HAP-1 (cell line): ENCODE measurements at regions not wholly inside any gene's neighbourhood (a gene's known extent, or its start where the extent isn't known, plus 50 kb on each side); places are given as distances from the start of the nearest gene placed in this dataset.

Experiments
- DNase-seq, 2 experiments: peaks; one replicate each; pipeline ENCODE4 v3.0.0-alpha.2; 2016 to 2020; ENCODE audit warnings: low spot score in 2 of 2
- H3K27me3 ChIP-seq: fragments of 250-450 bp; sonication (Bioruptor Pico); 2 replicates; pipeline ENCODE4 v1.5.1; 2020; ENCODE audit warnings: low read depth, mild to moderate bottlenecking, moderate library complexity
- H3K36me3 ChIP-seq: fragments of 250-450 bp; sonication (Bioruptor Pico); replicated peaks from 2 replicates; pipeline ENCODE4 v1.5.1; 2020; ENCODE audit warnings: mild to moderate bottlenecking
- H3K4me1 ChIP-seq: fragments of 250-450 bp; sonication (Bioruptor Pico); 2 replicates; pipeline ENCODE4 v1.5.1; 2020; ENCODE audit warnings: mild to moderate bottlenecking
- H3K4me3 ChIP-seq: fragments of 250-450 bp; sonication (Bioruptor Pico); 2 replicates; pipeline ENCODE4 v1.5.1; 2020; ENCODE audit warnings: mild to moderate bottlenecking, moderate library complexity
- H3K9me3 ChIP-seq: fragments of 250-450 bp; sonication (Bioruptor Pico); 2 replicates; pipeline ENCODE4 v1.5.1; 2020; ENCODE audit warnings: mild to moderate bottlenecking, moderate library complexity
- in situ Hi-C: fragments of 300-500 bp; cut with MboI; formaldehyde crosslinking; loops from 3 replicates; pipeline ENCODE4 v1.14.3; 2020; ENCODE audit warnings: low sequenced_read_pairs, inconsistent platforms, mixed read lengths

GRCh38 chr2:205889114-205889513 lies 196.9 kb downstream of the INO80D start:
- Histone ChIP-seq H3K4me1 (peaks cover 3% of the 10 kb centered on the region), H3K36me3 (no peaks in the 10 kb centered on the region), H3K27me3 (no peaks in the 10 kb centered on the region), H3K9me3 (no peaks in the 10 kb centered on the region), H3K4me3 (no peak overlapping the region)
- DNase-seq, result no peak
- in situ Hi-C loops, result loop anchor here (10.0 kb wide), 1 partner anchor 114 kb away; no protein-coding TSS in a partner anchor

GRCh38 chr2:205887637-205888036 lies 198.3 kb downstream of the INO80D start:
- Histone ChIP-seq H3K36me3 (no peaks in the 10 kb centered on the region), H3K27me3 (0 out of 2 replicates have a peak, but pooled peaks cover 1% of the 10 kb centered on the region), H3K4me1 (peaks cover 9% of the 10 kb centered on the region), H3K4me3 (no peak overlapping the region), H3K9me3 (no peaks in the 10 kb centered on the region)
- DNase-seq, result no peak
- in situ Hi-C loops, result loop anchor here (10.0 kb wide), 1 partner anchor 113 kb away; no protein-coding TSS in a partner anchor

- Histone ChIP-seq H3K4me1 (peaks cover 9% of the 10 kb centered on the region), H3K27me3 (0 out of 2 replicates have a peak, but pooled peaks cover 2% of the 10 kb centered on the region), H3K4me3 (no peak overlapping the region), H3K9me3 (no peaks in the 10 kb centered on the region), H3K36me3 (no peaks in the 10 kb centered on the region)
- peak; percentile 83 to 94 for DNase-seq
- in situ Hi-C loops, result loop anchor here (10.0 kb wide), 1 partner anchor 111 kb away; no protein-coding TSS in a partner anchor
Measured at GRCh38 chr2:205885492-205886099, 200.4 kb downstream of the INO80D start.

GRCh38 chr2:205883965-205884364 lies 201.7 kb downstream of the NRP2 start:
- Histone ChIP-seq H3K9me3 (no peaks in the 10 kb centered on the region), H3K27me3 (0 out of 2 replicates have a peak, but pooled peaks cover 2% of the 10 kb centered on the region), H3K4me1 (peaks cover 9% of the 10 kb centered on the region), H3K4me3 (no peak overlapping the region), H3K36me3 (no peaks in the 10 kb centered on the region)
- no peak for DNase-seq
- in situ Hi-C loops, result loop anchor here (10.0 kb wide), 1 partner anchor 109 kb away; no protein-coding TSS in a partner anchor

- in situ Hi-C loops, result loop anchor here (10.0 kb wide), 1 partner anchor 108 kb away; no protein-coding TSS in a partner anchor
- H3K36me3 ChIP-seq, result no peaks in the 10 kb centered on the region
- H3K27me3 ChIP-seq, result 0 out of 2 replicates have a peak, but pooled peaks cover 2% of the 10 kb centered on the region
- DNase-seq, result peak; percentile 63 to 68
- H3K9me3 ChIP-seq, result no peaks in the 10 kb centered on the region
- H3K4me1 ChIP-seq, result peaks cover 9% of the 10 kb centered on the region
- no peak overlapping the region for H3K4me3 ChIP-seq
Measured at GRCh38 chr2:205882806-205883425, 200.6 kb downstream of the NRP2 start.

- peaks cover 6% of the 10 kb centered on the region for H3K4me1 ChIP-seq
- peaks cover 5% of the 10 kb centered on the region; the same call in 1 of the 2 replicates for H3K27me3 ChIP-seq
Measured at GRCh38 chr2:205880048-205880447, 197.7 kb downstream of the NRP2 start.

GRCh38 chr2:205878999-205879762 lies 196.9 kb downstream of the NRP2 start:
- Histone ChIP-seq H3K4me1 (peaks cover 6% of the 10 kb centered on the region), H3K36me3 (no peaks in the 10 kb centered on the region), H3K9me3 (no peaks in the 10 kb centered on the region), H3K4me3 (no peak overlapping the region), H3K27me3 (peaks cover 5% of the 10 kb centered on the region; the same call in 1 of the 2 replicates)
- no peak for DNase-seq
- in situ Hi-C loops, result no loop called here

More at GRCh38 chr2:205880048-205880447, 197.7 kb downstream of the NRP2 start:
- Histone ChIP-seq H3K4me3 (no peak overlapping the region), H3K9me3 (no peaks in the 10 kb centered on the region), H3K36me3 (no peaks in the 10 kb centered on the region)
- in situ Hi-C loops, result loop anchor here (10.0 kb wide), 1 partner anchor 105 kb away; no protein-coding TSS in a partner anchor
- DNase-seq, result no peak

- DNase-seq, result no peak
- peaks cover 3% of the 10 kb centered on the region; the same call in 1 of the 2 replicates for H3K27me3 ChIP-seq
- in situ Hi-C loops, result no loop called here
Measured at GRCh38 chr2:205877496-205877895, 195.2 kb downstream of the NRP2 start.

GRCh38 chr2:205876127-205876526 lies 193.8 kb downstream of the NRP2 start:
- Histone ChIP-seq H3K4me3 (no peak overlapping the region), H3K9me3 (no peaks in the 10 kb centered on the region), H3K36me3 (no peaks in the 10 kb centered on the region), H3K27me3 (peaks cover 3% of the 10 kb centered on the region; the same call in 1 of the 2 replicates), H3K4me1 (no peaks in the 10 kb centered on the region)
- in situ Hi-C loops, result no loop called here
- DNase-seq, result no peak

More at GRCh38 chr2:205877496-205877895, 195.2 kb downstream of the NRP2 start:
- Histone ChIP-seq H3K4me1 (no peaks in the 10 kb centered on the region), H3K36me3 (no peaks in the 10 kb centered on the region), H3K9me3 (no peaks in the 10 kb centered on the region), H3K4me3 (no peak overlapping the region)

- peaks cover 3% of the 10 kb centered on the region; the same call in 1 of the 2 replicates for H3K27me3 ChIP-seq
- no peaks in the 10 kb centered on the region for H3K4me1 ChIP-seq
- H3K36me3 ChIP-seq, result no peaks in the 10 kb centered on the region
- H3K9me3 ChIP-seq, result no peaks in the 10 kb centered on the region
- in situ Hi-C loops, result no loop called here
- no peak for DNase-seq
- H3K4me3 ChIP-seq, result no peak overlapping the region
Measured at GRCh38 chr2:205872716-205873115, 190.4 kb downstream of the NRP2 start.

GRCh38 chr2:205869439-205869838 lies 187.1 kb downstream of the NRP2 start:
- Histone ChIP-seq H3K4me1 (no peaks in the 10 kb centered on the region), H3K27me3 (peaks cover 9% of the 10 kb centered on the region), H3K9me3 (no peaks in the 10 kb centered on the region), H3K4me3 (no peak overlapping the region), H3K36me3 (no peaks in the 10 kb centered on the region)
- no peak for DNase-seq
- in situ Hi-C loops, result no loop called here

GRCh38 chr2:205868773-205869333 lies 186.6 kb downstream of the NRP2 start:
- Histone ChIP-seq H3K36me3 (no peaks in the 10 kb centered on the region), H3K9me3 (no peaks in the 10 kb centered on the region), H3K4me1 (no peaks in the 10 kb centered on the region), H3K27me3 (peaks cover 12% of the 10 kb centered on the region), H3K4me3 (no peak overlapping the region)
- no peak for DNase-seq
- in situ Hi-C loops, result no loop called here

GRCh38 chr2:205868053-205868452 lies 185.8 kb downstream of the NRP2 start:
- no peak for DNase-seq
- H3K36me3 ChIP-seq, result no peaks in the 10 kb centered on the region
- H3K4me3 ChIP-seq, result no peak overlapping the region
- H3K4me1 ChIP-seq, result no peaks in the 10 kb centered on the region
- no peaks in the 10 kb centered on the region for H3K9me3 ChIP-seq
- peaks cover 12% of the 10 kb centered on the region for H3K27me3 ChIP-seq
- in situ Hi-C loops, result no loop called here
